SK-N-SH (cell line): ENCODE measurements at regions not wholly inside any gene's neighbourhood (a gene's known extent, or its start where the extent isn't known, plus 50 kb on each side); places are given as distances from the start of the nearest gene placed in this dataset.

Source experiments
- CTCF ChIA-PET: fragments of 300-600, 350-600 bp; formaldehyde crosslinking; extraction: SDS; loops from one replicate; lab custom pipeline; 2021; lab: Yijun Ruan, JAX
- POLR2A ChIA-PET: fragments of 350-600 bp; sonication (Branson Sonifier 250); formaldehyde crosslinking; extraction: SDS; loops from one replicate; lab custom pipeline; 2020; ENCODE audit warnings: antibody characterized with exemption, inconsistent platforms; lab: Yijun Ruan, JAX
- DNase-seq: peaks from one replicate; pipeline ENCODE4 v3.0.0; 2012
- H2AFZ ChIP-seq: fragments of 200-600 bp; sonication (generic); 2 replicates; pipeline ENCODE4 v1.8.1; 2016; ENCODE audit warnings: antibody characterized with exemption, mild to moderate bottlenecking, low read depth
- H3F3A ChIP-seq: fragments of 200-600 bp; sonication (generic); replicated peaks from 2 replicates; pipeline ENCODE3; 2016; ENCODE audit warnings: antibody characterized with exemption, mild to moderate bottlenecking; ENCODE audit not compliant: insufficient read depth
- H3K27ac ChIP-seq, 2 experiments: fragments of 200-500 bp in 1 of 2; fragments of 200-600 bp in 1 of 2; sonication (Bioruptor generic) in 1 of 2; sonication (generic), shearing (Covaris generic) in 1 of 2; 2 replicates each; pipeline versions ENCODE4 v1.5.1 to v1.6.1; 2014 to 2016; ENCODE audit warnings: low read depth in 2 of 2, inconsistent platforms in 1 of 2, low read length in 1 of 2, mild to moderate bottlenecking in 1 of 2, mixed read lengths in 1 of 2
- H3K27me3 ChIP-seq: fragments of 200-600 bp; sonication (generic), shearing (Covaris generic); 2 replicates; pipeline ENCODE4 v1.6.1; 2016; ENCODE audit warnings: mixed run types; ENCODE audit not compliant: insufficient read depth
- H3K36me3 ChIP-seq, 2 experiments: fragments of 200-500 bp in 1 of 2; fragments of 200-600 bp in 1 of 2; sonication (Bioruptor generic) in 1 of 2; sonication (generic) in 1 of 2; replicated peaks in 1 of 2; 2 replicates each; pipeline versions ENCODE3 to v1.5.1; 2014 to 2016; ENCODE audit warnings: low read length in 1 of 2, mild to moderate bottlenecking in 1 of 2; ENCODE audit not compliant: insufficient read depth in 2 of 2, control insufficient read depth in 1 of 2
- H3K4me1 ChIP-seq, 2 experiments: fragments of 200-500 bp in 1 of 2; fragments of 200-600 bp in 1 of 2; sonication (Bioruptor generic) in 1 of 2; sonication (generic), shearing (Covaris generic) in 1 of 2; 2 replicates each; pipeline versions ENCODE4 v1.5.1 to v1.6.1; 2014 to 2016; ENCODE audit warnings: low read depth in 1 of 2, low read length in 1 of 2, mixed run types in 1 of 2; ENCODE audit not compliant: insufficient read depth in 2 of 2, control insufficient read depth in 1 of 2
- H3K4me2 ChIP-seq: fragments of 200-600 bp; sonication (generic), shearing (Covaris generic); 2 replicates; pipeline ENCODE4 v1.6.1; 2017; ENCODE audit warnings: mixed run types
- H3K4me3 ChIP-seq, 2 experiments: fragments of 200-500 bp in 1 of 2; fragments of 200-600 bp in 1 of 2; sonication (Bioruptor generic) in 1 of 2; sonication (generic), shearing (Covaris generic) in 1 of 2; 2 replicates each; pipeline versions ENCODE4 v1.5.1 to v1.8.1; 2014 to 2016; ENCODE audit warnings: low read depth in 2 of 2, inconsistent platforms in 1 of 2, low read length in 1 of 2, mild to moderate bottlenecking in 1 of 2, mixed read lengths in 1 of 2, moderate library complexity in 1 of 2
- H3K79me2 ChIP-seq: fragments of 200-600 bp; sonication (generic); 2 replicates; pipeline ENCODE4 v1.8.1; 2017; ENCODE audit warnings: mild to moderate bottlenecking; ENCODE audit not compliant: insufficient read depth
- H3K9ac ChIP-seq: fragments of 200-600 bp; sonication (generic); 2 replicates; pipeline ENCODE4 v1.6.1; 2017; ENCODE audit warnings: mixed run types
- H3K9me2 ChIP-seq: fragments of 200-600 bp; sonication (generic); 2 replicates; pipeline ENCODE4 v1.6.1; 2017; ENCODE audit warnings: mixed run types
- H3K9me3 ChIP-seq: fragments of 200-600 bp; sonication (generic); 2 replicates; pipeline ENCODE4 v1.6.1; 2017; ENCODE audit warnings: mixed run types, mild to moderate bottlenecking, moderate library complexity
- H4K20me1 ChIP-seq: fragments of 200-600 bp; sonication (generic); 2 replicates; pipeline ENCODE4 v1.6.1; 2017; ENCODE audit warnings: mild to moderate bottlenecking, mixed run types; ENCODE audit not compliant: insufficient read depth
- ELF1 ChIP-seq: IDR thresholded peaks from 2 replicates; pipeline ENCODE4 v1.4.0; 2012
- EZH2phosphoT487 ChIP-seq: fragments of 200-600 bp; sonication (generic); IDR thresholded peaks from 2 replicates; pipeline ENCODE4 v1.6.1; 2017; ENCODE audit warnings: low read depth, mixed run types, mild to moderate bottlenecking, antibody characterized with exemption, moderate library complexity, borderline replicate concordance
- FOSL2 ChIP-seq: IDR thresholded peaks from 2 replicates; pipeline ENCODE4 v1.4.0; 2012; ENCODE audit warnings: low read depth, mild to moderate bottlenecking, moderate library complexity, borderline replicate concordance
- GATA2 ChIP-seq: sonication (generic); formaldehyde crosslinking; IDR thresholded peaks from 2 replicates; pipeline ENCODE4 v1.5.0; 2020; ENCODE audit warnings: mild to moderate bottlenecking, missing genetic modification reagents
- IRF3 ChIP-seq: fragments of 150-350 bp; IDR thresholded peaks from 2 replicates; pipeline ENCODE4 v1.6.1; 2016; ENCODE audit warnings: mild to moderate bottlenecking, low read depth, low read length
- JUND ChIP-seq: IDR thresholded peaks from 2 replicates; pipeline ENCODE4 v1.4.0; 2012
- MEF2A ChIP-seq: IDR thresholded peaks from 2 replicates; pipeline ENCODE4 v1.4.0; 2012; ENCODE audit warnings: low read depth, borderline replicate concordance
- MXI1 ChIP-seq: IDR thresholded peaks from 2 replicates; pipeline ENCODE4 v1.6.1; 2012; ENCODE audit warnings: mild to moderate bottlenecking, low read depth, low read length, improper control_type of control experiment
- NRF1 ChIP-seq: IDR thresholded peaks from 2 replicates; pipeline ENCODE4 v1.6.1; 2012; ENCODE audit warnings: low read depth, mild to moderate bottlenecking, low read length
- REST ChIP-seq: IDR thresholded peaks from 2 replicates; pipeline ENCODE4 v1.6.1; 2012; ENCODE audit warnings: mild to moderate bottlenecking, low read depth, low read length, moderate library complexity
- SMC3 ChIP-seq: IDR thresholded peaks from 2 replicates; pipeline ENCODE4 v1.6.1; 2012; ENCODE audit warnings: low read depth, low read length, improper control_type of control experiment
- TAF1 ChIP-seq: IDR thresholded peaks from 2 replicates; pipeline ENCODE4 v1.6.1; 2012; ENCODE audit warnings: low read depth, mild to moderate bottlenecking, low read length, moderate library complexity, borderline replicate concordance
- YY1 ChIP-seq: IDR thresholded peaks from 2 replicates; pipeline ENCODE4 v1.4.0; 2012; ENCODE audit warnings: low read depth, mild to moderate bottlenecking
- WGBS: methylation state at CpG from one replicate; pipeline ENCODE4 v1.1.6; 2017; ENCODE audit warnings: low lambda C conversion rate; 5-methylcytosine and 5-hydroxymethylcytosine counted together
- TF ChIP-seq, protein P1 (sequence below): IDR thresholded peaks from 2 replicates; pipeline ENCODE4 v1.4.0; 2012; ENCODE audit warnings: low read depth, borderline replicate concordance

GRCh38 chr17:70336411-70336810, 167.1 kb downstream of the KCNJ2 start:
- H3K4me3 ChIP-seq: no peak overlapping the region
- H3K79me2 ChIP-seq: no peaks in the 10 kb centered on the region
- H3K4me2 ChIP-seq: no peak overlapping the region
- DNase-seq: no peak
- H2AFZ ChIP-seq: no peak overlapping the region
- H3K27ac ChIP-seq: no peak overlapping the region
- 32% methylated on average over 2 of the region's 2 CpGs for WGBS
- no peaks in the 10 kb centered on the region for H3K36me3 ChIP-seq
- H4K20me1 ChIP-seq: no peaks in the 10 kb centered on the region
- H3F3A ChIP-seq: no peaks in the 10 kb centered on the region
- no peaks in the 10 kb centered on the region for H3K9me3 ChIP-seq
- TF ChIP-seq MEF2A (no peak), FOSL2 (no peak), REST (no peak), IRF3 (no peak), EZH2phosphoT487 (no peak), YY1 (no peak), JUND (no peak), TAF1 (no peak)
- H3K27me3 ChIP-seq: no peaks in the 10 kb centered on the region
- ChIA-PET POLR2A (no interaction called here), CTCF (no interaction called here)
- H3K9me2 ChIP-seq: no peaks in the 10 kb centered on the region; the same call in 1 of the 2 replicates
- no peak overlapping the region for H3K9ac ChIP-seq
- H3K4me1 ChIP-seq: peaks cover 0 to 2% of the 10 kb centered on the region in 2 experiments; a peak in 1 of 4 replicates

- no peaks in the 10 kb centered on the region for H3K36me3 ChIP-seq
- H3K27ac ChIP-seq: no peak overlapping the region
- CTCF ChIA-PET: no interaction called here
- H3K27me3 ChIP-seq: no peaks in the 10 kb centered on the region
- no peak overlapping the region for H2AFZ ChIP-seq
- TF ChIP-seq, protein P1, sequence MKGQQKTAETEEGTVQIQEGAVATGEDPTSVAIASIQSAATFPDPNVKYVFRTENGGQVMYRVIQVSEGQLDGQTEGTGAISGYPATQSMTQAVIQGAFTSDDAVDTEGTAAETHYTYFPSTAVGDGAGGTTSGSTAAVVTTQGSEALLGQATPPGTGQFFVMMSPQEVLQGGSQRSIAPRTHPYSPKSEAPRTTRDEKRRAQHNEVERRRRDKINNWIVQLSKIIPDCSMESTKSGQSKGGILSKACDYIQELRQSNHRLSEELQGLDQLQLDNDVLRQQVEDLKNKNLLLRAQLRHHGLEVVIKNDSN: no peak
- TF ChIP-seq ELF1 (no peak), NRF1 (no peak), FOSL2 (no peak), GATA2 (CRISPR knock-in tag) (no peak), IRF3 (no peak), TAF1 (no peak), SMC3 (no peak), MEF2A (no peak), MXI1 (no peak)
- H4K20me1 ChIP-seq: no peaks in the 10 kb centered on the region
- WGBS: 50% methylated on average over 1 of the region's 1 CpG
- POLR2A ChIA-PET: no interaction called here
- H3K9me3 ChIP-seq: no peaks in the 10 kb centered on the region
- no peak overlapping the region for H3K4me3 ChIP-seq
- no peak overlapping the region for H3K9ac ChIP-seq
- peaks cover 0 to 2% of the 10 kb centered on the region in 2 experiments; a peak in 1 of 4 replicates for H3K4me1 ChIP-seq
- H3K4me2 ChIP-seq: no peak overlapping the region
- no peaks in the 10 kb centered on the region; the same call in 1 of the 2 replicates for H3K9me2 ChIP-seq
- H3F3A ChIP-seq: no peaks in the 10 kb centered on the region
- no peak for DNase-seq
- H3K79me2 ChIP-seq: no peaks in the 10 kb centered on the region
Observed at GRCh38 chr17:70338946-70339354, 169.6 kb downstream of the KCNJ2 start.
